ENCODE measurements at regions not wholly inside any gene's neighbourhood (a gene's known extent, or its start where the extent isn't known, plus 50 kb on each side); places are given as distances from the start of the nearest gene placed in this dataset.
"Not testable (repeated sequence)": the region's sequence is repeated elsewhere in the genome, so short reads cannot be mapped to it uniquely, and the experiment has no call there.

DNA sequence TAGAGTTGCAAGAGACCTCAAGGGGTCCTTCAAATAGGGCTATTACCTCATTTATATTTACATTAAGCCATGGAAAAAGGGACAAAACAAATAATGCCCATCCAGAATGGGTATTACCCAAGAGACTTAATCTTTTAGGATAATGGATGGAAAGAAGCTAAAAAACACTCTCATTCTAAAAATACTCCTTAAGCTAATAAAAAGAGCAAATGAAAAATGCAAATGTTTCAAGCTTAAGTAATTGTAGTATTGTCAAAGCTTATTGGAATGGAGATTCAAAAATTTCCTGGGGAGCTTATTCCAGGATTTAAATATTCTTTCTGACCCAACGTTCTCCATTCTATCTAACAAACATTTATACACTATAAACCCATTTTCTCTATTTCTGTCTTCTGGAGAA is 107.8 kb upstream of the SPIN4 start:
- no peak for DNase-seq

DNA sequence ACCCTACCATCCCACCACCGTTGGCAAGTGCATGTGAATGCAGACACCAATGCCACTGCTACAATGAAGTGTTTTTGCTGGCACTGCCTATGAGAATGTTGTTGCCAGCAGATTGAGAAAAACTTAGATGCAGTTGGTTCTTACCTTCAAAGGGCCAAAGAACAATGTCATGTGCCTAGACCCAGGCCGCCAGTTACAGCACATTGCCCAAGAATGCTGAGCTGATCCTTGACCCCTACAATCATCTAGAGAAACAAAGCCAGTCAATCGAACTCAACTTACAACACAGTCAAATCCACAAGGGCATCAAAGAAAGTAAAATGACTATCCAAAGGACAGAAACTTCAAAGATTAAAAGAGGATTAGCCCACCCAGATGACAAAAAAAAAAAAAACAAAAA is 102.4 kb upstream of the SPIN4 start:
- no peak for DNase-seq

DNA sequence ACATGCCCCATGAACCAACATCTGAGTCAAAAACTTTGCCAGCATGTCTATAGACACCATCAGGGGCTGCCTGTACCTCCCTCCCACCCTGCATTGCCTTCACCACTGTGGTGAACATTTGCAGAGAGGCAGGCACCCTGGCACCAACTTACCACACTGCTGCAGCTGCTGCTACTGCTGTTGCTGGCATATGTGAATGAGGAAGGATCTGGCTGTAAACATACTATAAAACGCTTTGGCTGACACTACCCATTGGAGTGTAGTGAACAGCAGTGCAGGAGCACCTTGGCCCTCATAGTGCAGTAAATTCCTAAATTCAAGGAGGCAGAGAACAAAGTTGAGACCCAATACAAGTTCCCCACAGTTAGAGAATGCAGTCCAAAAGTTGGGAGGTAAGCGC is 90.6 kb upstream of the SPIN4 start:
- DNase-seq = no peak

DNA sequence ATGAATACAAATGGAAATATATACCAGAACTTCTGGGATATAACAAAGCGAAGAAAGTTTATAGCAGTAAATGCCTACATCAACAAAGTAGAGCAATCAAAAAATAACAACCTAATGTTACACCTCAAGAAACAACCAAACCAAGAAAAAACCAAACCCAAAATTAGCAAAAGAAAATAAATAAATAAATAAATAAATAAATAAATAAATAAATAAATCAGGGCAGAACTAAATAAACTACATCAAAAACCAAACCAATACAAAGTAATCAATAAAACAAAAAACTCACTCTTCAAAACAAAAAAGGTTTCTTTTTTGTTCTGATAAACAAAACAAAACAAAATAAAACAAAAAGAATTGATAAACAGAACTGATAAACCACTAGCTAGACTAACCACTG is 88.4 kb upstream of the SPIN4 start:
- DNase-seq = no peak

DNA sequence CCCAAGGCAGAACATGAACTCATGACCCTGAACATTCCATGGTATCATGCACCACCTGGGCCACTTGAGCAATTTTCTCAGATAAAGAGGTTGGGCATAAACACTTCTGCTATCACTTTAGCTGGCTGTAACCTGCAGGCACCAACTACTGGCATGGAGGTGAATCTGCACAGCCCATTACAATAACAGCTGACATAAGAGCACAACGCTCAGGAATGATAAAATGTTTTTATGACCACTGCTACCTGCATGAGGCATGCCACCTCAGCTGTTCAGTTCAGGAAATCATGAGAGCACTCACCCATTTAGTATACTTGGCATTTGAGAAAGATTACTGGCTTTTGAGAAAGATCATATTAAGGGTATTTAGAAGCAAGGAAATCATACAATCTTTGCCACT is 85.7 kb upstream of the SPIN4 start:
- no peak for DNase-seq

DNA sequence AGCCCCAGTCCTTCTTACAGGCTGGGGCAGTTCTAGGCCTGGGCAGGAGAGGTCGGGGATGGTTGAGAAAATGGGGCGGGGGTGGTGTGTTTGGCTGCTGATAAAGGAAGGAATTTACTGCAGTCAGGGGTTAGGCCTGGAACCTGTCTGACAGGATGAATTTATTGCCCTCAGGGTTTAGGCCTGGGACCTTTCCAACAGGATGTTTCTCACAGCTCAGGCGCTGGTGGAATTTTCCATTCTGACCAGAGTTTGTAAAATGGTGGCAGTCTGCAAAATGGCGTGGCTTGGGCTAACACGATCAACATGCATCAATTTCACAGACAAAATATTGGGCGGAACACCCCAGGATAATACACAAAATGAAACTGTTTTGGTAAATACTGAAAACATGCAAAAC is 83.5 kb upstream of the SPIN4 start:
- no peak for DNase-seq

DNA sequence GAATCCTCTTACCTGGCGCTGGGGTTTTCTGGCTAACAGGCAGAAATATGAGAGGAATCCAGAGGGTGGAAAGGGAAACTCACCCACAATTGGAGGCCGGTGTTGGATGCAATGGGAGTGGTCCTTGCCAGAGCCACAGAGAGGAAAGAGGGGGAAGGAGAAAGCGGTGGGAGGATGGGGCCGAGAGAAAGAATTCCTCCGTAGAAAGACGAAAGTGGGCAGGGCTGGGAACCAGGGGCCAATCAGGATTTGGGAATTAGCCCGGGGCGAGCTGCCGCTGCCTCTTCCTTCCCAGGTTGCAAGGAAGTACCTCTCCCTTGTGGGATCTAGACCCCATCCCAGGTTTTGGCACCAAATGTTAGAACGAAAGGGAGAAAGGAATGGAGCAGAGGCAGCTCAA is 83.1 kb upstream of the SPIN4 start:
- no peak for DNase-seq

DNA sequence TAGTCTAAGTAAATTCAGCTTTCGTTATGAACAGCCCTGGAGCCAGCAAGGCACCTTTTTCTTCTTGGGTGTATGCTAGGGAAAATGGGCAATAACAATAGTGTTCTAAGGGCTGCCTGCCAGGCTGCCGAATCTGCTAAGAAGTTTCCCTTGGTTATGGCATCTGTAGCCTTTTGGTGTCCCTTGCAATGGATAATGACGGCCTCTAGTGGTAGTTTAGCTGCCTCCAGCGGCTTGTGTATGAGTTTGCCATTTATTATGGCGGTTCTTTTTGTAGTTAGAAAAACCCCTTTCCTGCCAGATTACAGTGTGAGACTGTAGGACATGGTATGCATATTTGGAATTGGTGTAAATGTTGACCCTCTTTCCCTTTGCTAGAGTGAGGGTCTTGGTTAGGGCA is 78.9 kb upstream of the SPIN4 start:
- DNase-seq = no peak

DNA sequence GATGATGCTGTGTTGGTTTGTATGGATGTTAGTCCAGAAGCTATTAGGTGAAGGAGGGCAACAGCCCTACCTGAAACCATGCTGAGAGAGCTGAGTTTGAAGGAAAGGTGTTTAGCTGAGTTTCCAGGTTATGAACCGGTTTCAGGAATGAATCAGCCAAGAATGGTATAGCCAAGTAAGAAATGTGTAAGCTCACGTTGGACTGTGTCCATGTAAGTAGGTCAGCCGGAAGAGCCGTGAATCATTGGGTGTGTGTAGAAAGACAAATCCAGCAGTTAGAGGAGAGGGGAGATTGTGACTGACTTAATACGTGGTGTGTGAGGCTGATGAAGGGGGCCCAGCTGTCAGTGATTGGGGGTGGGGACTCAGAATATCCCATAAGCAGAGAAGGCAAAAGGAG is 77.2 kb upstream of the SPIN4 start:
- no peak for DNase-seq

DNA sequence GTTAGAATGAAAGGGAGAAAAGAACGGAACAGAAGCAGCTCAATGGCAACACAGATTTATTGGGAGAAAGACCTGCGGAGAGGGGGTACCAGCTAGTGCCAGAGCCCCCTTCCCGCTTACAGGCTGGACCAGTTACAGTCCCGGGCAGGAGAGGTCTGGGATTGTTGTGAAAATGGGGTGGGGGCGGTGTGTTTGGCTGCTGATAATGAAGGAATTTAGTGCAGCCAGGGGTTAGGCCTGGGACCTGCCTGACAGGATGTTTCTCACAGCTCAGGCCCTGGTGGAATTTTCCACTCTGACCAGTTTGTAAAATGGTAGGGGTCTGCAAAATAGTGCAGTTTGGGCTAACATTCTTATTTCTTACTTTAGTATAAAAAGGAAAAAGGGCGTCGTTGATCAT is 75.4 kb upstream of the SPIN4 start:
- no peak for DNase-seq

DNA sequence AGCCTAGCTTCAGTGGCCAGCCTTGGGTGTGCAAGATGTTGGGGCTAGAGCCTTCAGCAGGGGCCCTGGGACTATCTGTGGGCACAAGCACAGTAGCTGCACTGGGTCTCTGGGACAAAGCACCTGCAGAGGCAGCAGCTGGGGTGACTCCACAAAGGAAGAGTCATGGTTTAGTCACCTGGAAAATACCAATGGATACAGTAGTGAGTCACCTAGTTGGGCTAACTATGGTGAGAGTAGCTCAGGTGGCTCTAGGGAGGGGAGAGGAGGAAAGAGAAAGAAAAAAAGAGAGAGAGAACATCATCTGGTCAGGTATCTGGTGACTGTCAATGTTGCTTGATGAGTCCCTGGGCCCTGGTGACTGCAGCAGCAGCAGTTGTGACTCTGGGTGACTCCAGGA is 72.9 kb upstream of the SPIN4 start:
- DNase-seq = no peak

DNA sequence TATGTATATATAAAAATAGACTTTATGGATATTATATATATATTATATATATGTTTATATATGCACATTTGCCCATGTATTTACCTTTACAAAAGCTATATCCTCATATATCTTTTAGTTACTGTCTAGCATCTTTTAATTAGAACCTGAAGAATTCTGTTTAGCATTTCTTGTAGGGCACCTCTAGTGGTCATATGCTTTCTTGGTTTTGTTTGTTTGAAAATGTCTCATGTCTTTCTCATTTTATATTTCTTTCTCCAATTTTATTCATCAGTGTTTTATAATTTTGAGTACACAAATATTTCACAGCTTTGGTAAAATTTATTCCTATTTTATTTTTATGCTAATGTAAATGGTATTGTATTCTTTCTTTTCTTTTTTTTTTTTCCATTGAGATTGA is 70.3 kb upstream of the SPIN4 start:
- no peak for DNase-seq

DNA sequence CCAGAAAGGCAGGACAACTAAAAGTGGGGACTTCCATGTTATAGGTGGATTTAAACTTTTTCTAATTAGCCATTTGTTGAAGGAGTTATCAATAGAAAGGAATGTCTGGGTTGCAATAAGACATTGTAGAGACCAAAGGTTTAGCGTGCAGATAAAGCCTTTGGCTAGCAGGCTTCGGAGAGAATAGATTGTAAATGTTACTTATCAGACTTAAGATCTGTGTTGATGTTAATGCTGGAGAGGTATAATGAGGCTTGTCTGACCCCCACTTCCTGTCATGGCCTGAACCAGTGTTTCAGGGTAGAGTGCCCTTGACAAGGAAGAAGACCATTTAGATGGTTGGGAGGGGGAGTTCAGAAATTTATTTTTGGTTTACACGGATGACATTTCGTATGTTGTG is 67.1 kb upstream of the SPIN4 start:
- DNase-seq = no peak

DNA sequence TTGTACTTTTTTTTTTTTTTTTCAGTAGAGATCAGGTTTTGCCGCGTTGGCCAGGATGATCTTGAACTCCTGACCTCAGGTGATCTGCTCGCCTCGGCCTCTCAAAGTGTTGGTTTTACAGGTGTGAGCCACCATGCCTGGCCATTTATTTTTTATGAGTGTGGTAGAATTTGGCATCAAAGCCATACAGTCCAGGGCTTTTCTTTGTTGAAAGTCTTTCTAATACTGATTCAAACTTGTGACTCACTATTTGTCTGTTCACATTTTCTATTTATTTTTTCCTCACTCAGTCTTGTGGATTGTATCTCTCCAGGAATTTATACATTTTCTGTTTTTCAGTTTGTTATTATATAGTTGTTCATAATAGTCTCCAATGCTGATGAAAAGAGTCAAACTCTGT is 66.5 kb upstream of the SPIN4 start:
- no peak for DNase-seq

DNA sequence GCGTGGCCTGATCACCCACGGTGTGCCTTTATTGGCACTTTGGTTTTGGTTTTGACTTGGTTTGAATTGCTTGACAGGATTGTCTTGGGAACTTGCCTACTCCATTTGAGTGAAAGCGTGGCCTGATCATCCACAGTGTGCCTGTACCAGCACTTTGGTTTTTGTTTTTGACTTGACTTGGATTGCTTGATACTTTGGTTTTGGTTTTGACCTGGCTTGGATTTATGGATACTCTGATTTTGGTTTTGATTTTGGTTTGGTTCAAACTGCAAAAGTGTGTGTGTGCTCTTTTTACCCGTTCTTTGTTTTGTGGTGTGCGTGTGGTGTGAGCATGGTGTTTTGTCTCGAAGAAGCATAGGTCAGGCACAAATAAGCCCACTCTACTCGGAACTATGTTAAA is 58.8 kb upstream of the SPIN4 start:
- DNase-seq = not testable (repeated sequence)

DNA sequence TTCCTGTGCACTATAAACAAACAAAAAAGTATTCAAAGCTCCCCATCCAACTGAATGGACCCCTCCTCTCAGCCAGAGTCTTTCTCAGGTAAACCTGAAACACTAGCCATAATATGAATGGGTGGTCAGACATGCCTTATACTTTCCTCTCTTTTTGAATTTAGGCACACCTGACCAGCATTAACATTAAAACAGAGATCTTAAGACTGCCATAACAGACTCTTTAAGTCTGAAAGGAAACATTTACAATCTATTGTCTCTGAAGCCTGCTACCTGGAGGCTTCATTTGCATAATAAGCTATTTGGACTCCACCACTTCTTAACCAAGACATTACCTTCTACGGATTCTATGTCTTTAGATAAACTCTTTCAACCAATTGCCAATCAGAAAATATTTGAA is 56.9 kb upstream of the SPIN4 start:
- DNase-seq = no peak

DNA sequence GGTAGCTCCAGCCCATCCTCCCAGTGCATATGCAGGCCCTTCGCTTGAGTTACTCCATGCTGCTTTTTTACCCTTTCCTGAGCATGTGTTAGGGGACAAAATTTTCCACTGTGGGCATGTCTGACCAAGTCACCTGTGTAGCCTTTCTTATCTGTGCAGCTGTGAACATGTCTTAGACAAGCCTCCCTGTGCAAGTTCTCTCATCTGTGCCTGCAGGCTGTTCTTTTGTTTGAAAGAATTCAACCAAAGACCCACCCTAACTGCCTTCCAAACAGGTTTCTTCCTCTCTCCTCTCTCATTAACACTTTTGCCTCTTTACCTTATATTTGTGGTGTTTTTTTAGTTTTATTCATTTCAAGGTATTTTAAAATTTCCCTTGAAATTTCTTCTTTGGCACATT is 53.2 kb upstream of the SPIN4 start:
- no peak for DNase-seq

DNA sequence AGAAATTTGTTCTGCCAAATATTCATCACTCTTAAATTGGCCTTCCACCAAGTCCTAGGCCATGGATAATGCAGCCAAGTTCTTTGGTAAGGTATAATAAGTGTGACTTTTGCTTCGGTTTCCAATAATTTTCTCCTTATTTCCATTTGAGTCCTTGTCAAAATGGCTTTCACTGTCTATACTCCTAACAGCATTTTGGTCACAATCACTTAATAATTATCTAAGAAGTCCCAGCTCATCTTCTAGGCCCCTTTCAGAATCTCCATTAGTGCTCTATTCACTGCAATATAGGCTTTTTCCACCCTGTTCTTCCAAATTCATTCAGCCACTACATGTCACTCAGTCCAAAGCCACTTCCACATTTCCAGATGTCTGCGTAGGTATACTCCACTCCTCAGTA is 51.0 kb upstream of the SPIN4 start:
- DNase-seq = no peak
